ENCODE measurements at regions not wholly inside any gene's neighbourhood (a gene's known extent, or its start where the extent isn't known, plus 50 kb on each side); places are given as distances from the start of the nearest gene placed in this dataset.

DNA sequence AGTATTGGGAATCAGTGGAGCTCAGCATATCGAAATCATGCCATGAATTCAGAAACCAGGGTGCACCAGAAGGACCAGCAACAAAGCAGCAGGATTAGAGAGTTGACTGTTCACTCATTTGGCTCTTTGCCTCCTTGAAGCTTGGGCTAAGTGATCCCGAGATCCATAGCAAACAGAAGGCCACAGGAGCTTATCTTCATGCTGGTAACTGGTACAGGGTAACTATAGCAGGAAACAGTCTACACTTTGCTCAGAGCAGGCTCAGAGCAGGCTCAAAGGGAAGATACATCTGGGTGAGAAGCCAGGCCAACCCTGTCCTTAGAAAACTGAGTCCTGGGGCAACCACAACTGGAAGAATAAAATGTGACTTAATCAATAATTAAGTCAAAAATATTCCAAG, 111.1 kb downstream of the GRIN2B start:
- no peak overlapping the region for H3K4me3 ChIP-seq
- H3K27ac ChIP-seq (ENCODE audit: low read depth in 1 of 2, low read length in 1 of 2) = no peak overlapping the region
- no peaks in the 10 kb centered on the region for H3K27me3 ChIP-seq (ENCODE audit: control insufficient read depth in 3 of 3, insufficient read depth in 3 of 3, low read length in 2 of 3)
- H3K9ac ChIP-seq (ENCODE audit: insufficient read depth in 1 of 2, low read length in 2 of 2) = no peak overlapping the region
- no peaks in the 10 kb centered on the region for H3K36me3 ChIP-seq (ENCODE audit: control insufficient read depth in 4 of 4, insufficient read depth in 4 of 4, low read length in 4 of 4)
- DNase-seq = no peak
- peaks cover 0 to 2% (median 0%) of the 10 kb centered on the region in 4 donors for H3K9me3 ChIP-seq (ENCODE audit: control insufficient read depth in 4 of 4, insufficient read depth in 3 of 4, low read length in 3 of 4)
- TF ChIP-seq, protein P1, sequence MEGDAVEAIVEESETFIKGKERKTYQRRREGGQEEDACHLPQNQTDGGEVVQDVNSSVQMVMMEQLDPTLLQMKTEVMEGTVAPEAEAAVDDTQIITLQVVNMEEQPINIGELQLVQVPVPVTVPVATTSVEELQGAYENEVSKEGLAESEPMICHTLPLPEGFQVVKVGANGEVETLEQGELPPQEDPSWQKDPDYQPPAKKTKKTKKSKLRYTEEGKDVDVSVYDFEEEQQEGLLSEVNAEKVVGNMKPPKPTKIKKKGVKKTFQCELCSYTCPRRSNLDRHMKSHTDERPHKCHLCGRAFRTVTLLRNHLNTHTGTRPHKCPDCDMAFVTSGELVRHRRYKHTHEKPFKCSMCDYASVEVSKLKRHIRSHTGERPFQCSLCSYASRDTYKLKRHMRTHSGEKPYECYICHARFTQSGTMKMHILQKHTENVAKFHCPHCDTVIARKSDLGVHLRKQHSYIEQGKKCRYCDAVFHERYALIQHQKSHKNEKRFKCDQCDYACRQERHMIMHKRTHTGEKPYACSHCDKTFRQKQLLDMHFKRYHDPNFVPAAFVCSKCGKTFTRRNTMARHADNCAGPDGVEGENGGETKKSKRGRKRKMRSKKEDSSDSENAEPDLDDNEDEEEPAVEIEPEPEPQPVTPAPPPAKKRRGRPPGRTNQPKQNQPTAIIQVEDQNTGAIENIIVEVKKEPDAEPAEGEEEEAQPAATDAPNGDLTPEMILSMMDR (IDR thresholded peaks at IDR 0.05; ENCODE audit: control extremely low read depth, extremely low read depth) = no peak
- WGBS, 2 donors = 70 to 78% methylated on average over 2 of the region's 2 CpGs
- no peak for ATAC-seq (ENCODE audit: insufficient read depth, low FRiP score)
- H3K4me1 ChIP-seq (ENCODE audit: control insufficient read depth in 5 of 5, insufficient read depth in 5 of 5, low read length in 5 of 5) = no peaks in the 10 kb centered on the region

DNA sequence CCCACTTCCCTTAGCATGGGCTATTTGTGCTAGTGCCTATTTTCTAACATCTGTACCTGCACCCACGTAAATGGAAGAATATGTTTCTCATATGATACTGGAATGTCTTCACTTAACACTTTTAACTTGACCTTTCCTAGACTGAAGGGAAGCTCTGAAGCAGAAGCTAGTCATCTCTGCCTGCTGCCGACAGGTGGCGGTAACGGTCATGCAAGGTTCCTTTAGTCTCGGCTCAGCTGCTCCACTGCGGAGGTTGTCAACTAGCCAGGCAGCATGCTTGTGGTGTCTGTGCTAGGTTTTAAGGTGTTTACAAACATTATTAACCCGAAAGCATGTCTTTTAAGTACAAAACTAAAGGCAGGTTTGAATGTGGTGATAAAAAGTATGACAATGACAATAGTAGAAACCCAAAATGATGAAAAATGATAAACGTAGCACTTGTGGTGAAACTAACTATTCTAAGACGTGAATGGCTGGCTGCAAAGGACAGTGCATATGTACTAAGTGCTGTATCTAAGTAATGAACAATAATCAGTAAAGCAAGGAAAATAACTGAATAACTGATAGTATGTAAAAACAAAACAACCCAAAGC, 117.2 kb downstream of the GRIN2B start:
- TF ChIP-seq, protein P1 (IDR thresholded peaks at IDR 0.05; ENCODE audit: control extremely low read depth, extremely low read depth) = peak; percentile 44
- DNase-seq = peak; percentile 71 to 84 (median 74)
- H3K4me3 ChIP-seq = no peak overlapping the region
- no peaks in the 10 kb centered on the region for H3K27me3 ChIP-seq (ENCODE audit: control insufficient read depth in 3 of 3, insufficient read depth in 3 of 3, low read length in 2 of 3)
- H3K27ac ChIP-seq (ENCODE audit: low read depth in 1 of 2, low read length in 1 of 2) = no peak overlapping the region
- no peak overlapping the region for H3K9ac ChIP-seq (ENCODE audit: insufficient read depth in 1 of 2, low read length in 2 of 2)
- peaks cover 0 to 2% (median 0%) of the 10 kb centered on the region in 4 donors for H3K9me3 ChIP-seq (ENCODE audit: control insufficient read depth in 4 of 4, insufficient read depth in 3 of 4, low read length in 3 of 4)
- ATAC-seq (ENCODE audit: insufficient read depth, low FRiP score) = peak; percentile 78
- no peaks in the 10 kb centered on the region for H3K36me3 ChIP-seq (ENCODE audit: control insufficient read depth in 4 of 4, insufficient read depth in 4 of 4, low read length in 4 of 4)
- H3K4me1 ChIP-seq (ENCODE audit: control insufficient read depth in 5 of 5, insufficient read depth in 5 of 5, low read length in 5 of 5) = peaks cover 0 to 3% (median 0%) of the 10 kb centered on the region in 5 donors
- 17 to 19% methylated on average over 9 of the region's 9 CpGs for WGBS, 2 donors

DNA sequence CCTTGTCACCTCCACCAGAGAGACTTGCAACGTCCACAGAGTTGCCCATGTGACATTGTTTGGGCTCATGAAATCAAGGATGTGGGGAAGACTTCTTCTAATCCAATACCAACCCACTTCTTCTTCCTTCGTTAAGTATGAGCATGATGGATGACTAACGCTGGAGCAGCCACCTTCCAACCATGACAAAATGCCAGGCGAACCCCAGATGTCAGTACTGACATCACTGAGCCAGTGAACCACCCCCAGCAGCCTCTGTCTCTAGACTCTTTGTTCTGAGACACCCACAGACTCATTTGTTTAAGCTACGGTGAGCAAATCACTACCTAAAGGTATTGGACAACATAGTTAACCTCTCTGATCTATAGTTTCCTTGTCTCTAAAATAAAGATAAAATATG, 123.7 kb downstream of the GRIN2B start:
- H3K4me3 ChIP-seq = no peak overlapping the region
- H3K4me1 ChIP-seq (ENCODE audit: control insufficient read depth in 5 of 5, insufficient read depth in 5 of 5, low read length in 5 of 5) = no peaks in the 10 kb centered on the region
- no peaks in the 10 kb centered on the region for H3K36me3 ChIP-seq (ENCODE audit: control insufficient read depth in 4 of 4, insufficient read depth in 4 of 4, low read length in 4 of 4)
- DNase-seq = no peak
- peaks cover 0 to 1% (median 0%) of the 10 kb centered on the region in 4 donors for H3K9me3 ChIP-seq (ENCODE audit: control insufficient read depth in 4 of 4, insufficient read depth in 3 of 4, low read length in 3 of 4)
- 75 to 83% methylated on average over 5 of the region's 5 CpGs for WGBS, 2 donors
- H3K9ac ChIP-seq (ENCODE audit: insufficient read depth in 1 of 2, low read length in 2 of 2) = no peak overlapping the region
- H3K27me3 ChIP-seq (ENCODE audit: control insufficient read depth in 3 of 3, insufficient read depth in 3 of 3, low read length in 2 of 3) = peaks cover 0 to 2% (median 0%) of the 10 kb centered on the region in 3 donors
- TF ChIP-seq, protein P1 (IDR thresholded peaks at IDR 0.05; ENCODE audit: control extremely low read depth, extremely low read depth) = no peak
- H3K27ac ChIP-seq (ENCODE audit: low read depth in 1 of 2, low read length in 1 of 2) = no peak overlapping the region
- ATAC-seq (ENCODE audit: insufficient read depth, low FRiP score) = no peak

DNA sequence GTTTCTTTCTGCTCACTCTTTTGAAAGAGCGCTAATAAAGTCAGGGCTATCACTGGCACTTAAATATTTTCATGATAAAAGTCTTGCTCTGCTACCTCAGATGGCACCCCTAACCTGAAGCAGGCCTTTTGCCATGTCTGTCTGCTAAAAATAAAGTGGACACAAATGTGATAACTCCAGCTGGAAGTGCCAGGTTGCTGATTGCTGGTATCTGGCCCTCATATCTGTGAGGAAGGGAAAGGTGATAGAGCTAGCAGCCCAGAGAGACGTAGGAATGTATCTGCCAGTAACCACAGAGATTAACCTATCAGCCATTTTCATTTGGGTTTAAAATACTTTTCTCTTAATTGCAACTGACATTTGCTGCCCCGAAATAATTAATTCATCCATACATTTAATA, 127.9 kb downstream of the GRIN2B start:
- TF ChIP-seq, protein P1 (IDR thresholded peaks at IDR 0.05; ENCODE audit: control extremely low read depth, extremely low read depth) = no peak
- no peak overlapping the region for H3K9ac ChIP-seq (ENCODE audit: insufficient read depth in 1 of 2, low read length in 2 of 2)
- H3K4me1 ChIP-seq (ENCODE audit: control insufficient read depth in 5 of 5, insufficient read depth in 5 of 5, low read length in 5 of 5) = no peaks in the 10 kb centered on the region
- H3K9me3 ChIP-seq (ENCODE audit: control insufficient read depth in 4 of 4, insufficient read depth in 3 of 4, low read length in 3 of 4) = peaks cover 0 to 1% (median 0%) of the 10 kb centered on the region in 4 donors
- H3K27me3 ChIP-seq (ENCODE audit: control insufficient read depth in 3 of 3, insufficient read depth in 3 of 3, low read length in 2 of 3) = no peaks in the 10 kb centered on the region
- no peaks in the 10 kb centered on the region for H3K36me3 ChIP-seq (ENCODE audit: control insufficient read depth in 4 of 4, insufficient read depth in 4 of 4, low read length in 4 of 4)
- ATAC-seq (ENCODE audit: insufficient read depth, low FRiP score) = no peak
- H3K27ac ChIP-seq (ENCODE audit: low read depth in 1 of 2, low read length in 1 of 2) = no peak overlapping the region
- DNase-seq = no peak
- WGBS, 2 donors = 90 to 92% methylated on average over 3 of the region's 3 CpGs
- H3K4me3 ChIP-seq = no peak overlapping the region
